Panc1 (cell line): ENCODE measurements at regions not wholly inside any gene's neighbourhood (a gene's known extent, or its start where the extent isn't known, plus 50 kb on each side); places are given as distances from the start of the nearest gene placed in this dataset.

Experiments
- ATAC-seq: fragments of 200-7000 bp; cut with Tn5 transposase; 2 replicates; pipeline ENCODE4 v1.9.1; 2020; ENCODE audit warnings: mild to moderate bottlenecking, moderate library complexity
- BruUV-seq: library from RNA; stranded (reverse); fragments of 400-500 nt; replicated peaks from 2 replicates; lab custom pipeline; 2021; lab: Mats Ljungman, UMichigan
- CTCF ChIA-PET: fragments of 300-600 bp; sonication (Branson Sonifier 250); formaldehyde crosslinking; loops from one replicate; lab custom pipeline; 2022; ENCODE audit warnings: antibody characterized with exemption; lab: Charles Lee
- POLR2A ChIA-PET: fragments of 300-600 bp; sonication (Branson Sonifier 250); formaldehyde crosslinking; loops from one replicate; lab custom pipeline; 2022; ENCODE audit warnings: antibody characterized with exemption; lab: Charles Lee
- DNase-seq: peaks from one replicate; pipeline ENCODE4 v3.0.0-alpha.2; 2010; ENCODE audit warnings: low read depth, low spot score
- H3K27ac ChIP-seq: 2 replicates; pipeline ENCODE4 v1.5.1; 2011; ENCODE audit warnings: mild to moderate bottlenecking, low read length, inconsistent platforms
- H3K27me3 ChIP-seq: fragments of 200-500 bp; sonication (Bioruptor generic); 2 replicates; pipeline ENCODE4 v1.6.0; 2014; ENCODE audit warnings: low read length, inconsistent platforms; ENCODE audit not compliant: control insufficient read depth, insufficient read depth
- H3K36me3 ChIP-seq: fragments of 200-500 bp; sonication (Bioruptor generic); 2 replicates; pipeline ENCODE4 v1.5.1; 2014; ENCODE audit warnings: inconsistent platforms, mild to moderate bottlenecking, low read length, moderate library complexity; ENCODE audit not compliant: control insufficient read depth, insufficient read depth
- H3K4me1 ChIP-seq: 2 replicates; pipeline ENCODE4 v1.5.1; 2011; ENCODE audit warnings: inconsistent platforms, mild to moderate bottlenecking, low read length, moderate library complexity; ENCODE audit not compliant: control insufficient read depth, insufficient read depth
- H3K4me3 ChIP-seq, 2 experiments: 2 replicates each; pipeline ENCODE4 v1.5.1; 2011 to 2012; ENCODE audit warnings: low read depth in 2 of 2, low read length in 2 of 2, mild to moderate bottlenecking in 2 of 2, inconsistent platforms in 1 of 2, moderate library complexity in 1 of 2
- H3K9me3 ChIP-seq: fragments of 200-500 bp; sonication (Bioruptor generic); 2 replicates; pipeline ENCODE4 v1.5.1; 2014; ENCODE audit warnings: low read depth, mild to moderate bottlenecking, inconsistent platforms, low read length, moderate library complexity; ENCODE audit not compliant: control insufficient read depth, insufficient read depth
- CTCF ChIP-seq: fragments of 450-650 bp; IDR thresholded peaks from 2 replicates; pipeline ENCODE4 v1.5.1; 2017; ENCODE audit warnings: mild to moderate bottlenecking
- POLR2AphosphoS5 ChIP-seq: IDR thresholded peaks from 2 replicates; pipeline ENCODE4 v1.6.1; 2012; ENCODE audit warnings: mild to moderate bottlenecking, low read depth, low read length, moderate library complexity
- REST ChIP-seq, 2 experiments: IDR thresholded peaks; 2 replicates each; pipeline ENCODE4 v1.6.1; 2011 to 2012; ENCODE audit warnings: low read depth in 2 of 2, control low read depth in 1 of 2, low read length in 1 of 2, mild to moderate bottlenecking in 1 of 2, moderate library complexity in 1 of 2; ENCODE audit not compliant: insufficient read depth in 1 of 2
- SIN3A ChIP-seq: IDR thresholded peaks from 2 replicates; pipeline ENCODE4 v1.6.1; 2012; ENCODE audit warnings: low read depth, mild to moderate bottlenecking, low read length, moderate library complexity, borderline replicate concordance; ENCODE audit not compliant: insufficient read depth
- TCF7L2 ChIP-seq: IDR thresholded peaks from 2 replicates; pipeline ENCODE4 v1.6.1; 2011; ENCODE audit warnings: mild to moderate bottlenecking, low read depth, low read length, inconsistent platforms
- in situ Hi-C: cut with HindIII; loops from 2 replicates; pipeline ENCODE4 v1.10.0; 2016; ENCODE audit warnings: low sequenced_read_pairs, low pct_unique_long_range_greater_than_20kb
- intact Hi-C: fragments of 100-400 bp; cut with micrococcal nuclease; formaldehyde crosslinking; loops from one replicate; pipeline ENCODE4 v1.10.0; 2022; ENCODE audit not compliant: unreplicated experiment

- Histone ChIP-seq H3K36me3 (no peaks in the 10 kb centered on the region), H3K4me1 (no peaks in the 10 kb centered on the region), H3K27me3 (no peaks in the 10 kb centered on the region), H3K9me3 (no peaks in the 10 kb centered on the region), H3K4me3 (no peak overlapping the region), H3K27ac (no peak overlapping the region)
- ChIA-PET CTCF (no interaction called here), POLR2A (no interaction called here)
- ATAC-seq: no peak
- BruUV-seq: no TSS peak
- in situ Hi-C loops: no loop called here
- TF ChIP-seq REST (IDR thresholded peaks at IDR 0.05; ENCODE audit: insufficient read depth in 1 of 2, low read depth in 2 of 2, low read length in 1 of 2) (no peak), SIN3A (no peak), TCF7L2 (no peak), POLR2AphosphoS5 (no peak), CTCF (no peak)
- intact Hi-C loops: no loop called here
- no peak for DNase-seq
Observed at GRCh38 chr3:106191913-106192312, 323.1 kb upstream of the CBLB start.

- ChIA-PET CTCF (no interaction called here), POLR2A (no interaction called here)
- ATAC-seq (no peak), DNase-seq (no peak)
- Histone ChIP-seq H3K9me3 (no peaks in the 10 kb centered on the region), H3K4me3 (no peak overlapping the region), H3K36me3 (no peaks in the 10 kb centered on the region), H3K27ac (no peak overlapping the region), H3K27me3 (no peaks in the 10 kb centered on the region), H3K4me1 (no peaks in the 10 kb centered on the region)
- intact Hi-C loops (no loop called here), in situ Hi-C loops (no loop called here)
- no TSS peak for BruUV-seq
- TF ChIP-seq REST (IDR thresholded peaks at IDR 0.05; ENCODE audit: insufficient read depth in 1 of 2, low read depth in 2 of 2, low read length in 1 of 2) (no peak), POLR2AphosphoS5 (no peak), TCF7L2 (no peak), CTCF (no peak), SIN3A (no peak)
Observed at GRCh38 chr3:106193876-106194275, 325.1 kb upstream of the CBLB start.
